HEK293 (cell line): ENCODE measurements at regions not wholly inside any gene's neighbourhood (a gene's known extent, or its start where the extent isn't known, plus 50 kb on each side); places are given as distances from the start of the nearest gene placed in this dataset.

Experiments used
- CTCF ChIA-PET: fragments of 350-600 bp; formaldehyde crosslinking; extraction: SDS; loops from one replicate; lab custom pipeline; 2021; ENCODE audit warnings: antibody characterized with exemption; lab: Yijun Ruan, JAX
- POLR2A ChIA-PET: fragments of 300-600 bp; formaldehyde crosslinking; extraction: SDS; loops from one replicate; lab custom pipeline; 2020; ENCODE audit warnings: antibody characterized with exemption, inconsistent platforms; lab: Yijun Ruan, JAX
- H3K27ac ChIP-seq: fragments of 200-500 bp; sonication (Bioruptor generic); 2 replicates; pipeline ENCODE4 v1.5.1; 2014; ENCODE audit warnings: low read depth, low read length, control low read depth, inconsistent platforms; ENCODE audit errors: extremely low read depth
- H3K36me3 ChIP-seq, 2 experiments: fragments of 200-500 bp in 1 of 2; sonication (Bioruptor generic) in 1 of 2; 1 replicate in 1 of 2; 2 replicates in 1 of 2; pipeline ENCODE4 v1.5.1; 2014 to 2017; ENCODE audit warnings: inconsistent platforms in 2 of 2, low read length in 2 of 2; ENCODE audit not compliant: control insufficient read depth in 2 of 2, insufficient read depth in 1 of 2
- H3K4me1 ChIP-seq: fragments of 200-500 bp; sonication (Bioruptor generic); 2 replicates; pipeline ENCODE4 v1.5.1; 2014; ENCODE audit warnings: mild to moderate bottlenecking, low read length, inconsistent platforms; ENCODE audit not compliant: control insufficient read depth, insufficient read depth
- H3K4me3 ChIP-seq: 2 replicates; pipeline ENCODE4 v1.5.1; 2011; ENCODE audit warnings: low read depth, mild to moderate bottlenecking, control low read depth, low read length, moderate library complexity
- H3K9me3 ChIP-seq: fragments of 200-500 bp; sonication (Bioruptor generic); 2 replicates; pipeline ENCODE4 v1.5.1; 2014; ENCODE audit warnings: low read depth, low read length, inconsistent platforms; ENCODE audit not compliant: control insufficient read depth, insufficient read depth
- GLIS1 ChIP-seq: fragments of 450-650 bp; formaldehyde crosslinking; IDR thresholded peaks from 2 replicates; pipeline ENCODE4 v1.5.1; 2016; ENCODE audit warnings: missing biosample characterization, missing genetic modification characterization
- HIC1 ChIP-seq: fragments of 450-650 bp; formaldehyde crosslinking; IDR thresholded peaks from 2 replicates; pipeline ENCODE4 v1.5.1; 2016; ENCODE audit warnings: missing biosample characterization, missing genetic modification characterization
- HOXD13 ChIP-seq: sonication (generic); formaldehyde crosslinking; IDR thresholded peaks from 2 replicates; pipeline ENCODE4 v1.8.0; 2022; ENCODE audit warnings: missing genetic modification reagents, borderline replicate concordance
- KLF16 ChIP-seq: fragments of 450-650 bp; formaldehyde crosslinking; IDR thresholded peaks from 2 replicates; pipeline ENCODE4 v1.5.1; 2017; ENCODE audit warnings: missing biosample characterization, missing genetic modification characterization
- KLF7 ChIP-seq: fragments of 450-650 bp; formaldehyde crosslinking; IDR thresholded peaks from 2 replicates; pipeline ENCODE4 v1.5.1; 2016; ENCODE audit warnings: missing biosample characterization, missing genetic modification characterization, borderline replicate concordance
- PATZ1 ChIP-seq: fragments of 450-650 bp; formaldehyde crosslinking; IDR thresholded peaks from 2 replicates; pipeline ENCODE4 v1.5.1; 2016; ENCODE audit warnings: missing biosample characterization, missing genetic modification characterization
- PRDM6 ChIP-seq: fragments of 450-650 bp; formaldehyde crosslinking; IDR thresholded peaks from 2 replicates; pipeline ENCODE4 v1.5.1; 2017; ENCODE audit warnings: missing biosample characterization, missing genetic modification characterization
- SALL2 ChIP-seq: fragments of 450-650 bp; formaldehyde crosslinking; IDR thresholded peaks from 2 replicates; pipeline ENCODE4 v1.5.0; 2017; ENCODE audit warnings: missing biosample characterization, mild to moderate bottlenecking, missing genetic modification characterization, borderline replicate concordance
- TRIM28 ChIP-seq: IDR thresholded peaks from 2 replicates; pipeline ENCODE4 v1.6.1; 2011; ENCODE audit warnings: low read length, control low read depth, borderline replicate concordance
- ZFP3 ChIP-seq: fragments of 450-650 bp; formaldehyde crosslinking; IDR thresholded peaks from 2 replicates; pipeline ENCODE4 v1.5.1; 2016; ENCODE audit warnings: low read depth, missing biosample characterization, missing genetic modification characterization
- ZIC2 ChIP-seq: fragments of 450-650 bp; formaldehyde crosslinking; IDR thresholded peaks from 2 replicates; pipeline ENCODE4 v1.5.1; 2016; ENCODE audit warnings: missing biosample characterization, missing genetic modification characterization
- ZNF138 ChIP-seq: fragments of 450-650 bp; formaldehyde crosslinking; IDR thresholded peaks from 2 replicates; pipeline ENCODE4 v1.5.1; 2016; ENCODE audit warnings: missing biosample characterization, missing genetic modification characterization, borderline replicate concordance
- ZNF169 ChIP-seq: fragments of 450-650 bp; formaldehyde crosslinking; IDR thresholded peaks from 2 replicates; pipeline ENCODE4 v1.5.1; 2016; ENCODE audit warnings: missing biosample characterization, missing genetic modification characterization
- ZNF221 ChIP-seq: fragments of 450-650 bp; formaldehyde crosslinking; IDR thresholded peaks from 2 replicates; pipeline ENCODE4 v1.5.1; 2017; ENCODE audit warnings: missing biosample characterization, missing genetic modification characterization, borderline replicate concordance
- ZNF266 ChIP-seq: fragments of 450-650 bp; formaldehyde crosslinking; IDR thresholded peaks from 2 replicates; pipeline ENCODE4 v1.5.1; 2016; ENCODE audit warnings: missing biosample characterization, missing genetic modification characterization, low read depth
- ZNF292 ChIP-seq: fragments of 450-650 bp; formaldehyde crosslinking; IDR thresholded peaks from 2 replicates; pipeline ENCODE4 v1.5.1; 2016; ENCODE audit warnings: low read depth, missing biosample characterization, missing genetic modification characterization, borderline replicate concordance
- ZNF362 ChIP-seq: fragments of 450-650 bp; formaldehyde crosslinking; IDR thresholded peaks from 2 replicates; pipeline ENCODE4 v1.5.1; 2016; ENCODE audit warnings: missing biosample characterization, missing genetic modification characterization
- ZNF366 ChIP-seq: fragments of 450-650 bp; formaldehyde crosslinking; conservative IDR thresholded peaks from 2 replicates; pipeline ENCODE4 v1.5.1; 2016; ENCODE audit warnings: missing biosample characterization, missing genetic modification characterization
- ZNF404 ChIP-seq: fragments of 450-650 bp; formaldehyde crosslinking; IDR thresholded peaks from 2 replicates; pipeline ENCODE4 v1.5.1; 2017; ENCODE audit warnings: missing biosample characterization, missing genetic modification characterization
- ZNF530 ChIP-seq: fragments of 450-650 bp; formaldehyde crosslinking; IDR thresholded peaks from 2 replicates; pipeline ENCODE4 v1.5.1; 2016; ENCODE audit warnings: low read depth, missing biosample characterization, missing genetic modification characterization
- ZNF571 ChIP-seq: fragments of 450-650 bp; formaldehyde crosslinking; IDR thresholded peaks from 2 replicates; pipeline ENCODE4 v1.5.0; 2017; ENCODE audit warnings: missing biosample characterization, missing genetic modification characterization
- ZNF704 ChIP-seq: fragments of 450-650 bp; formaldehyde crosslinking; IDR thresholded peaks from 2 replicates; pipeline ENCODE4 v1.5.1; 2016; ENCODE audit warnings: missing biosample characterization, missing genetic modification characterization
- ZNF830 ChIP-seq: fragments of 450-650 bp; IDR thresholded peaks from 2 replicates; pipeline ENCODE4 v1.5.0; 2018; ENCODE audit warnings: missing biosample characterization, missing genetic modification characterization, low read depth, mild to moderate bottlenecking, moderate library complexity

GRCh38 chr12:13437541-13437940 is 241.0 kb downstream of the EMP1 start:
- CTCF ChIA-PET: interaction anchor here (0.7 to 1.5 kb wide), 4 partner anchors 22 to 182 kb away, joined by 3 to 6 read pairs (median 3); no protein-coding TSS in a partner anchor

GRCh38 chr12:13436696-13437391 is 240.3 kb downstream of the EMP1 start:
- H3K27ac ChIP-seq: no peak overlapping the region
- no peaks in the 10 kb centered on the region for H3K36me3 ChIP-seq
- ChIA-PET CTCF (interaction anchor here (0.7 to 1.5 kb wide), 2 partner anchors 22 to 97 kb away, joined by 3 to 6 read pairs; no protein-coding TSS in a partner anchor), POLR2A (interaction anchor here (0.6 kb wide), 1 partner anchor 553 kb away, joined by 3 read pairs; no protein-coding TSS in a partner anchor)
- H3K4me1 ChIP-seq: peaks cover 14% of the 10 kb centered on the region
- H3K4me3 ChIP-seq: no peak overlapping the region
- no peaks in the 10 kb centered on the region for H3K9me3 ChIP-seq
- no peak for TF ChIP-seq ZNF138 (tag by site-specific recombination)
- TF ChIP-seq ZNF830 (tag by site-specific recombination): no peak
- no peak for TF ChIP-seq HOXD13
- TF ChIP-seq ZNF292 (tag by site-specific recombination): no peak
- peak; percentile 75 for TF ChIP-seq TRIM28
- TF ChIP-seq PATZ1 (tag by site-specific recombination): peak; percentile 37; the same call in 1 of the 2 replicates
- peak; percentile 64 for TF ChIP-seq ZIC2 (tag by site-specific recombination)
- no peak for TF ChIP-seq ZNF404
- TF ChIP-seq ZNF704 (tag by site-specific recombination): no peak
- TF ChIP-seq KLF16 (tag by site-specific recombination): no peak
- no peak for TF ChIP-seq ZFP3
- TF ChIP-seq ZNF362 (tag by site-specific recombination): no peak
- peak; percentile 92 for TF ChIP-seq HIC1
- peak; percentile 76 for TF ChIP-seq ZNF366 (tag by site-specific recombination)
- peak; percentile 76 for TF ChIP-seq GLIS1
- TF ChIP-seq ZNF221 (tag by site-specific recombination): no peak
- no peak for TF ChIP-seq SALL2 (tag by site-specific recombination)
- no peak for TF ChIP-seq ZNF169 (tag by site-specific recombination)

More at GRCh38 chr12:13437541-13437940, 241.0 kb downstream of the EMP1 start:
- TF ChIP-seq PRDM6 (tag by site-specific recombination) (no peak), ZNF266 (no peak), ZNF571 (tag by site-specific recombination) (no peak), KLF7 (tag by site-specific recombination) (no peak), ZNF530 (tag by site-specific recombination) (no peak)
- H3K9me3 ChIP-seq: no peaks in the 10 kb centered on the region
- H3K36me3 ChIP-seq: no peaks in the 10 kb centered on the region
- H3K4me3 ChIP-seq: no peak overlapping the region
- peaks cover 14% of the 10 kb centered on the region for H3K4me1 ChIP-seq
- no peak overlapping the region for H3K27ac ChIP-seq
- POLR2A ChIA-PET: interaction anchor here (0.6 kb wide), 1 partner anchor 553 kb away, joined by 3 read pairs; no protein-coding TSS in a partner anchor
